DMS153 treated with DMSO at 0.1 percent for 48 hours (cell line): ENCODE measurements at regions not wholly inside any gene's neighbourhood (a gene's known extent, or its start where the extent isn't known, plus 50 kb on each side); places are given as distances from the start of the nearest gene placed in this dataset.
A peak's percentile ranks its signal among the peaks of the same experiment; 100 is the strongest.

ENCODE experiments used
- DNase-seq: peaks from one replicate; lab custom pipeline; 2025; ENCODE audit not compliant: unreplicated experiment; lab: John Stamatoyannopoulos, UW

- no peak for DNase-seq
These were observed 78.0 kb downstream of the ZIC5 start for GRCh38 chr13:99893567-99893966.

DNA sequence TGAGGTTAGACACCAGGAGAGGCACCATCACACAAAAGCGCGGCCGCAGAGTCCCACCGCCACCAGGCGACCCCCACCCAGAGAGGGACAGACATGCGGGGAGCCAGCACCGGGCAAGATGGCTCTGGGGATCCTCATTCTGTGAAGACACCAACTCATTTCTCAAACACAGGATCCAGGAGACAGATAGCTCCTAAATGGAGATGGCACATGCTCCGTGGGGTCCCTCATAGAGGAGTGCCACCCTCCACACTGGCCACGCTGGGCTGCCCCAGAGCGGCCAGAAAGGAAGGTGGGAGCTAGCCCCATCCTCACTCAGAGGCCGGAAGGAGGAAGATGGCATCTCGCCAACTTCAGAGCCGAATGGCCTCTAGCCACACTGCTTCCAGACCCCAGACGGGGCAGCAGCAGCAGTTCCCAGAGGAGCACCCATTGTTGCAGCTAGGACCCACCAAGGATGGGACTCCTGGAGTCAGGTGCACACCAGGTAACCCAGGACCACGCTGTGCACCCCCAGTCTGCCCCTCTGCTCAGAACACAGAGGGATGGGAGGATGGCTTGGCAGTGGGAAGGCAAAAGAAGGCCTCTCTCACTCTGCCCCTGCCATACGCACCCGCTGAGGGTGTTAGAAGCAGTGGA lies 78.6 kb downstream of the ZIC5 start:
- DNase-seq: no peak

- DNase-seq: peak; percentile 42
These were observed 79.4 kb downstream of the ZIC5 start for GRCh38 chr13:99892196-99892613.

- no peak for DNase-seq
These were observed 84.9 kb downstream of the ZIC5 start for GRCh38 chr13:99886706-99887105.

GRCh38 chr13:99884913-99885312 lies 86.7 kb downstream of the ZIC5 start:
- DNase-seq: no peak

DNA sequence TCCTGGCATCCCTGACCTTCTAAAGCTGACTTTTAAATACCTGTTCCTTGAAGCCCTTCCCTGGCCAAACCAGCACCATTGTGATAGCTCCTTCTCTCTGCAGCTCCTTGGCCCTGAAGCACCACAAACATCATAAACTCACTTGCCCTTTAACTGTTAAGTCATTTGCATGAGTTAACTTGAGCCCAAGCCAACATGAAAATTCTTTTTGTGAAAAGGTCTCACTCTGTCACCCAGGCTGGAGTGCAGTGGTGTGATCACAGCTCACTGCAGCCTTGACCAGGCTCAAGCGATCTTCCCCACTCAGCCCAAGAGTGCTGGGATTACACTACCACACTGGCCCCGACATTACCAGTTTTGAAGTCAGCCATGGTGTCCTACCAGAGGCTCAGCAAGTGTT lies 87.8 kb downstream of the ZIC5 start:
- no peak for DNase-seq

DNA sequence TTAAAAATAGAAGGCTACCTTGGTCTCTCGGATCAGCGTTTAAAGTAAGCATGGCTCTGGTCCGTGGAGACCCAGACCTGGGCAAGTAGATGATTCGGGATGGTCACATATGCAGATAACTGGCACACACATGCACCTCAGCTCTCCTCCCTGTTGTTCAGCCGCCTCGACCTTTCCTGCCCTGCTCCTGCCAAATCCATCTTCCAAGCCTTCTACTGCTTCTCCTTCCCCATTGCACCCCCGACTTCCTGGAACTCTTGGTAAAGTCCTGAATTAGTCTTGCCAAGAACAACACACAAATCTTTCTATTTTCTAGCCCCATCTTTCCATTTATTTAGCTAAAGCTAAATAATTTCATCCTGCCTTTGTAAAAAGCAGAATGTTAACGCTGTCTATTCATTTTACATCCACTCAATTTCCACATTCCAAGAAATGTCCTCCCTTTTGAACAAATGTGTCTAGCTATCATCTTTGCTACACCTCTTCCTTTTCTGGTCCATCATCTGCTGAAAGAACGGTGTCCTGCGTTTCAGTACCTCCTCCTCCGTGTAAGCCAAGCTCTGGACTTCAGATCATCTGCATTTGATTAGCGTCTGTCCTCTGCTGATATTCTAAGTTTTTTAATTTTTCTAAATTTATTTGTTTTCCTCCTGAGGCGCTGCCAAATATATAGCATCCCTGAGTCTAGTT lies 92.5 kb downstream of the ZIC5 start:
- no peak for DNase-seq

DNA sequence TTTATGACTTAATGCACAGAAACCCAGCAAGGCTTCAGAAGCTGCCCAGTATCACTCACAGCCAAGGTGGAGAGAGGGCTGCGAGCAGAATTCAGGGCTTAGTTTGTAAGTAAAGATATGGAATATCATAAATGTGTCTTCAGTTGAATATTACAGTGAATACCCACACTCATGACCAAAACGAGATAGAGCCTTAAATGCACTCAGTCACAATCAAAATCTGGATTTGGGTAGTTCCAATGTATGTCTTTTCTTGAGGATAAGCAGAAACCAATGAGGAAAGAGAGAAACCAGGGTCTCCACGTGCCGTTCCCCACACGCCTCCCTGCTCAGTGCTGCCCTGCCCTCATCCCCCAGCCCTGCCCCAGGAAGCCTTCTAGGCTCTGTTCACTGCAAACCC lies 94.9 kb downstream of the ZIC5 start:
- DNase-seq: no peak

DNA sequence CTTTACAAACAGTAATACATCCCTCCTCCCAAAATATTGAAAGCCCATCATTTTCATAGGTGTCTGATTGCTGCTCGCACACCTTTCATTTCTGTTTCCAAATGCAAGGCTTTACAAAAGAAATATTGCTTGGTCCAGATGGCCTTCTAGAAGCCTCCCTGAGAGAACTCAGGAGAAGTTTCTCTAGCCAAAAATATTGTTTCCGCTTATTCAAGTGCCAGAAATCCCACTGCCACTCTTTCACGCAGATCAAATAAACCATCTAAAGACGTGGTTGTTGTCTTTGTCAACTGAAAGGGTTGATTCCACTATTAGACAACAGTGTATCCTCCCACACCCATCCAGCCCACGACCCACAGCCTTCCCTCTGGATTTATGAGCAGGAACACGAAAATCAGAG lies 96.2 kb downstream of the ZIC5 start:
- DNase-seq: no peak

DNA sequence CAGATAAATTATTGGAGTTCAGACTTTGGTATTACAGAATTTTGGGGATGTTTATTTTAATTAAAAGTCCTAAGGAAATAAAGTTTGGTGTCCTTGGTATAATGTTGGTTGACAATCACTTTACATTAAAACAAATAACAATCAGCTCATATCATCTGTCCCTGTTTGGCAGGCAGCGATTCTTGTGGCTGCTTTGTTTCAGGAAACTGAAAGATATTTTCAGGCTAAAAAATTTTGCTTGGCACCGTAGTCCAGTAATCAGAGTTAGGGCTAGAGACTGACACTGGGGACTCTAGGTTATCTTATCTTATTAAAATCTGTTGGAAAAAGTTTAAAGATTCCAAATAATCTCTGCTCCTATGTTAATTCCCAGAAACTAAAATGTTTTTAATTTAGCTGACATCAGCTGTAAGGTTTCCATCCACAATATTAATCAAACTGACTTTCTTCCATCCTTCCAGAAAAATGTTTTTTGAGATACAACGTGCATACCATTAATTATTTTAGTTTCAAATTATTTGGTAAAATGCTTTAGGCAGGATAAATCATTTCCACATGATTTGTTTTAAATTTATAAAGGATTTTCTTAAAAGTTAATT lies 97.6 kb downstream of the ZIC5 start:
- DNase-seq: no peak

GRCh38 chr13:99873141-99873540 lies 98.4 kb downstream of the ZIC5 start:
- no peak for DNase-seq

DNA sequence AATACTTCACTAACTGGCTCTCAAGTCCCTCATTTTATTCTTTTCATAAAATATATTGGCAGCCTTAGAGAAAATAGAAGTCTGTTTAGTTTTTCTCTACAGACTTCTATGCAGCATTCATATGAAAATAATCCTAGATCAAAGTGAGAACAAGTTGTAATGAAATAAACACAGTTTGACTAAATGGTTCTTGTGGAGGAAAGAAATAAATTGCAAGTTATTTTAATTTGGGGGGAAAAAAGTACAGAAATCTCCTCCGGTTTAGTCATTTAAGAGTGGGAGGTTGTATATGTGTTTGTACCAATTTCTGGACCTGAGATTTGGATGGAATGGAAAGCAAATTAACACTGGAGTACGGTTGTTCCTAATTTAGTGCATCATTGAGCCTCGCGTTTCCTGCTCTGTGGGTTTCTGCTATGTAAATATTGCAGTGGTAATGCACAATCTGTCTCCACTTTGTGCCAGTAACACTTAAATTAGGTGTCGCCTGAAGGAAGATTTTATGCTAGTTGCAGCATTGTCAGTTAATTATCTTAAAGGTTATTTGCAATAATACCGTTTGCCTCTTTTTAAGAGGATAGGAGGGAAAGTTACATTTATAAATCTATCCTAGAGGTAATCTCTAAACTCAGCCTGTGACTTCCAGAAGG lies 100.2 kb downstream of the ZIC5 start:
- peak; percentile 68 for DNase-seq

- DNase-seq: peak; percentile 29
These were observed 101.0 kb downstream of the ZIC5 start for GRCh38 chr13:99870541-99870940.

DNA sequence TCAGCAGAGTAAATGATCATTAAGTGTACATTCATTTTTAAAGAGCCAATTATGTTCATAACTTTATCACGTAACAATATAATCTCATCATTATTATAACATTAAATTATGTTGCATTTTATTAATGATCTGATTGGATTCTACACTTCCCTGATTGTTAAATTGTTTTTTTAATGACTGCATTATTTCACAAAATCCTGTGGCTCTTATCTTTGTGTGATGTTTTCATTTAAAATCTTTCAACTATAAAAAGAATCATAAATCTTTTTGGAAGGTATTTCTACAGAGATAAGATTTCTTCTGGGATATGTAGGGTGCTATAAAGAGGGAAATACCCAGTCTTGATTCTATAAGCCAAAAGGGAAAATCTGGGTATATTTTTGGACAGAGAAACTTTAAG lies 101.7 kb downstream of the ZIC5 start:
- no peak for DNase-seq

DNA sequence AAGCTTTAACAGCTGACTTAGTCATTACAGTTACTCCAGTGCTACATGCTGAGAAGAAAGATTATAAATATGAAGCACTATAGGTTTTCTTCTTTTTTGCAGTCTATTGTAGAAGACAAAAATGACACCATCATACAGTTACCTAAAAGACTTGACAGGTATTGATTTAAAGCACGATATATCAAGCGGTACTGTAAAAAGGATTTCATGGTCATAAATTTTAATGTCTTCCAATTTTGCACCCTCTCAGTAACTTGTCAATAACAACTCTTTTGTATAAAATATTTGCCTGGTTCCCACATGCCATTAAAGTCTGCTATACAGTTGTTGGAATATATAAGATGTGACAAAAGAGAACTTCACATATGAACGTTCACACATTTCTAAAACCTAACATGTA lies 102.8 kb downstream of the ZIC5 start:
- DNase-seq: no peak

GRCh38 chr13:99867535-99868257 lies 103.9 kb downstream of the ZIC5 start:
- DNase-seq: no peak

DNA sequence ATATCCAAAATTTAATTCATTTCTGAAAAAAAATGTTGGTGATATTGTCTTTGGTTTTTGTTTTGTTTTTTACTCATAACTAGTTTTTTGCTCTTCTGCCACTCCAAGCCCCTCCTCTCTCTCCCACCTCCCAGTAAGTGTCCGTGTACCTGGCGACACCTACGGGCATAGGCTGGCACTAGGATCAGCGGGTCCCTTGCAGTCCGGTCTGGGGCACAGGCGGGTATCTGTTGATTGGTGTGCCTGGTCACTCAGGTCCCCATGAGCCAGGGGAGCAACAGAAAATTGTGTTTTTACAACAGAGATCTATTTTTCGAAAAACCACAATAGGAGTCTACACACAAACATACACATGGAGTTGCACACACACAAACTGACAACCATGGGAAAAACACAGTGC lies 104.8 kb downstream of the ZIC5 start:
- DNase-seq: no peak

- DNase-seq: no peak
These were observed 106.1 kb downstream of the ZIC5 start for GRCh38 chr13:99865420-99865930.

GRCh38 chr13:99864627-99864990 lies 107.0 kb downstream of the ZIC5 start:
- DNase-seq: no peak

DNA sequence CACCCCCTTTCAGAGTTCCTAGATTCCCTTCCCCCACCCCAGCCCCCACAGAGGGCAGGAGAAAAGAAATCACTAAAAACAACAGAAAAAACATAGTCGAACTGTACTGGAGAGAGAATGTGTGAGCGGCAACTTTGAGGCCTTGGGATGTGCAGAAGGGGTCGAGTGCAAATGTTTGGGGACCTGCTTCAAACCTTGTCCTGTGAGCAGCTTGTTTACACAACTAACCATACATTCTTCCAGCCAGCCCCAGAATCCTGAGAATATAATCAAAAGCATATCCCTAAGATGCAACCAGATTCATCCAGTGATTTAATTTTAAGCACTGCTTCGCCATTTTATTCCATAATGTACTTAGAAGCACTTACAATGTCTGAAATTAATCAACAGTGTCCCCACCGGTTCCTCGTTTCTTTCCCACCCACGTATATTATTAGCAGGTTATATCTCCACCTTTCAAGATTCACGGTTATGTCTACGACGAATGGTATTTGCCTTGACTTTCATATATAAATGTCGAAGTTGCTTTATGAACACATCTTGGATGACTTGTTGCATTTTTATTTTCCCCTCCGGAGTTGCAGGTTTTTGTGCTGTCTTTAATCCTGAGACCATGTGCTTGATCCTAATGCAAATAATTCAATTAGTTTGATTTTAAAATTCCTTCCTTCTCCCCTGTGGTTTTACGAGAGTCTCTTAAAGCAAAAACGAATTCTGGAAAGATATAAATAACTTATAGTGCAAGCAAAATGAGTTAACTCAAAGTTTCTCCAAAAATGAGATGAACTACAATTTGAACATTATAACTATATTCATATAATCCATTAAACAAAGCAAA lies 107.6 kb downstream of the ZIC5 start:
- no peak for DNase-seq
